ENCODE measurements at regions not wholly inside any gene's neighbourhood (a gene's known extent, or its start where the extent isn't known, plus 50 kb on each side); places are given as distances from the start of the nearest gene placed in this dataset.

DNA sequence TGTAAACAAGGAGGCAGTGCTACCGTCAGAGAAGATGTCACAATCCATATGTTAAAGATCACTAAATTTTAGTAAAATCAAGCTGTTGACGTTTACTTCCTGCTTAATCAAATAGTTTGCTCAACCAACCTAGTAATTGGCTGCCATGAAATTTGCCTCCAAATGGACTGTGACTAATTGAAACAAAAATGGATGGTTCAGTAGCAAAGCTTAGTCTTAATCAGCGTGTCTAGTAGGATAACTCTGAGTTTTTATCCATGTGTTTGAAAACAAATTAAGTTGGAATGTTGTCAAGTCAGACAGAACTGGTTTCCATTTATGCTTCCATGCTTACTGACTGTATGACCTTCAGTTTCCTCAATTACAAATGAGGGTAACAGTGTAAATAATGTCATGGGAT is 1456.7 kb upstream of the CELF2 start:
- Histone ChIP-seq H4K20me1 (ENCODE audit: low read depth, low read length) (no peaks in the 10 kb centered on the region), H3K79me2 (ENCODE audit: insufficient read depth, low read length) (no peaks in the 10 kb centered on the region), H3K9me2 (replicated peaks; ENCODE audit: insufficient read depth, low read length) (no peaks in the 10 kb centered on the region), H3K27me3 (ENCODE audit: low read length) (no peaks in the 10 kb centered on the region), H3K4me2 (ENCODE audit: low read depth, low read length, poor library complexity, severe bottlenecking) (no peak overlapping the region), H3F3A (ENCODE audit: insufficient read depth) (no peaks in the 10 kb centered on the region), H3K36me3 (ENCODE audit: low read length) (no peaks in the 10 kb centered on the region), H3K27ac (ENCODE audit: low read depth, low read length) (no peak overlapping the region), H3K4me3 (ENCODE audit: insufficient read depth, low read length, poor library complexity, severe bottlenecking) (no peak overlapping the region), H2AFZ (ENCODE audit: low read depth, low read length, severe bottlenecking) (no peak overlapping the region), H3K9ac (ENCODE audit: low read length) (no peak overlapping the region), H3K9me3 (ENCODE audit: insufficient read depth, low read length) (no peaks in the 10 kb centered on the region)
- TF ChIP-seq EZH2phosphoT487 (conservative IDR thresholded peaks at IDR 0.05; ENCODE audit: low read length) (no peak), CTCF (IDR thresholded peaks at IDR 0.05; ENCODE audit: insufficient read depth, low read length, poor library complexity, severe bottlenecking) (no peak)

- H3K27ac ChIP-seq (ENCODE audit: low read depth, low read length): no peak overlapping the region
- no peaks in the 10 kb centered on the region for H3K36me3 ChIP-seq (ENCODE audit: low read length)
- no peaks in the 10 kb centered on the region for H3F3A ChIP-seq (ENCODE audit: insufficient read depth)
- H3K9me3 ChIP-seq (ENCODE audit: insufficient read depth, low read length): no peaks in the 10 kb centered on the region
- H3K9me2 ChIP-seq (replicated peaks; ENCODE audit: insufficient read depth, low read length): no peaks in the 10 kb centered on the region
- H2AFZ ChIP-seq (ENCODE audit: low read depth, low read length, severe bottlenecking): no peak overlapping the region
- H4K20me1 ChIP-seq (ENCODE audit: low read depth, low read length): no peaks in the 10 kb centered on the region
- H3K27me3 ChIP-seq (ENCODE audit: low read length): no peaks in the 10 kb centered on the region
- no peak overlapping the region for H3K4me3 ChIP-seq (ENCODE audit: insufficient read depth, low read length, poor library complexity, severe bottlenecking)
- no peaks in the 10 kb centered on the region for H3K79me2 ChIP-seq (ENCODE audit: insufficient read depth, low read length)
- TF ChIP-seq EZH2phosphoT487 (conservative IDR thresholded peaks at IDR 0.05; ENCODE audit: low read length): no peak
- no peak for TF ChIP-seq CTCF (IDR thresholded peaks at IDR 0.05; ENCODE audit: insufficient read depth, low read length, poor library complexity, severe bottlenecking)
- no peak overlapping the region for H3K4me2 ChIP-seq (ENCODE audit: low read depth, low read length, poor library complexity, severe bottlenecking)
- H3K9ac ChIP-seq (ENCODE audit: low read length): no peak overlapping the region
Observed at GRCh38 chr10:9561821-9562505, 1455.7 kb upstream of the CELF2 start.

DNA sequence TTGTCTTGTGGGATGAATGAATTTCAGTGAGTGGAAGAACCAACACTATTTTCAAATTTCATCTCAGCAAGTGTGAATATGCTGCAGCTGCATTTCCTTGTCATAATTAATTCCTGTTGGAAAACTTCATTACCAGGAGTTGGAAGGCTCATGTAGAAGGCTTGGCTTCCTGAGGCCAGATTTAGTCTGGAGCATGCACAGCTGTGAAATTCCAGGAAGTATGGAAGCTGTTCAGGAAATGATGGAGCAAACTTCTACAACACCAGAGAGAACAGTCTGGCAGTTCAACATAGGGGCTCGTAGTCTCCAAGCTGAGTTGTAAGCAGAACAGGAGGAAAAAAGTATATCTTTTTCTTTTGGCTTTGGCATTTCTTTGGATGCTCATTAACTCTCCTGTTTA is 1439.9 kb upstream of the CELF2 start:
- Histone ChIP-seq H3K27me3 (ENCODE audit: low read length) (no peaks in the 10 kb centered on the region), H3K9ac (ENCODE audit: low read length) (no peak overlapping the region), H3K36me3 (ENCODE audit: low read length) (no peaks in the 10 kb centered on the region), H3K79me2 (ENCODE audit: insufficient read depth, low read length) (no peaks in the 10 kb centered on the region), H2AFZ (ENCODE audit: low read depth, low read length, severe bottlenecking) (no peak overlapping the region), H3K4me3 (ENCODE audit: insufficient read depth, low read length, poor library complexity, severe bottlenecking) (no peak overlapping the region), H3K9me2 (replicated peaks; ENCODE audit: insufficient read depth, low read length) (0 out of 2 replicates have a peak, but pooled peaks cover 3% of the 10 kb centered on the region), H3K9me3 (ENCODE audit: insufficient read depth, low read length) (no peaks in the 10 kb centered on the region), H3F3A (ENCODE audit: insufficient read depth) (no peaks in the 10 kb centered on the region), H3K4me2 (ENCODE audit: low read depth, low read length, poor library complexity, severe bottlenecking) (no peak overlapping the region), H3K27ac (ENCODE audit: low read depth, low read length) (no peak overlapping the region), H4K20me1 (ENCODE audit: low read depth, low read length) (no peaks in the 10 kb centered on the region)
- TF ChIP-seq CTCF (IDR thresholded peaks at IDR 0.05; ENCODE audit: insufficient read depth, low read length, poor library complexity, severe bottlenecking): no peak
- TF ChIP-seq EZH2phosphoT487 (conservative IDR thresholded peaks at IDR 0.05; ENCODE audit: low read length): no peak
